Skeletal muscle tissue (tissue), 3 donors: ENCODE measurements at regions not wholly inside any gene's neighbourhood (a gene's known extent, or its start where the extent isn't known, plus 50 kb on each side); places are given as distances from the start of the nearest gene placed in this dataset.

ENCODE experiments used
- H3K27ac ChIP-seq: one replicate; pipeline ENCODE4 v1.7.0; 2013; ENCODE audit warnings: mild to moderate bottlenecking, low read depth, low read length, inconsistent platforms
- H3K27me3 ChIP-seq, 3 donors: one replicate each; pipeline ENCODE4 v1.7.0; 2013; ENCODE audit warnings: low read length in 3 of 3; ENCODE audit not compliant: control insufficient read depth in 3 of 3, insufficient read depth in 3 of 3
- H3K36me3 ChIP-seq, 3 donors: one replicate each; pipeline ENCODE4 v1.7.0; 2013; ENCODE audit warnings: low read length in 3 of 3; ENCODE audit not compliant: control insufficient read depth in 3 of 3, insufficient read depth in 3 of 3
- H3K4me1 ChIP-seq, 3 donors: one replicate each; pipeline ENCODE4 v1.7.0; 2013; ENCODE audit warnings: low read length in 3 of 3, mild to moderate bottlenecking in 3 of 3; ENCODE audit not compliant: control insufficient read depth in 3 of 3, insufficient read depth in 3 of 3
- H3K4me3 ChIP-seq, 3 donors: one replicate each; pipeline ENCODE4 v1.7.0; 2013; ENCODE audit warnings: low read length in 3 of 3
- H3K9ac ChIP-seq, 3 donors: one replicate each; pipeline ENCODE4 v1.7.0; 2013; ENCODE audit warnings: low read length in 3 of 3, mild to moderate bottlenecking in 3 of 3, moderate library complexity in 2 of 3, low read depth in 1 of 3
- H3K9me3 ChIP-seq, 3 donors: one replicate each; pipeline ENCODE4 v1.7.0; 2013; ENCODE audit warnings: low read length in 3 of 3; ENCODE audit not compliant: control insufficient read depth in 3 of 3
- donor health status: Osteomylitis.

DNA sequence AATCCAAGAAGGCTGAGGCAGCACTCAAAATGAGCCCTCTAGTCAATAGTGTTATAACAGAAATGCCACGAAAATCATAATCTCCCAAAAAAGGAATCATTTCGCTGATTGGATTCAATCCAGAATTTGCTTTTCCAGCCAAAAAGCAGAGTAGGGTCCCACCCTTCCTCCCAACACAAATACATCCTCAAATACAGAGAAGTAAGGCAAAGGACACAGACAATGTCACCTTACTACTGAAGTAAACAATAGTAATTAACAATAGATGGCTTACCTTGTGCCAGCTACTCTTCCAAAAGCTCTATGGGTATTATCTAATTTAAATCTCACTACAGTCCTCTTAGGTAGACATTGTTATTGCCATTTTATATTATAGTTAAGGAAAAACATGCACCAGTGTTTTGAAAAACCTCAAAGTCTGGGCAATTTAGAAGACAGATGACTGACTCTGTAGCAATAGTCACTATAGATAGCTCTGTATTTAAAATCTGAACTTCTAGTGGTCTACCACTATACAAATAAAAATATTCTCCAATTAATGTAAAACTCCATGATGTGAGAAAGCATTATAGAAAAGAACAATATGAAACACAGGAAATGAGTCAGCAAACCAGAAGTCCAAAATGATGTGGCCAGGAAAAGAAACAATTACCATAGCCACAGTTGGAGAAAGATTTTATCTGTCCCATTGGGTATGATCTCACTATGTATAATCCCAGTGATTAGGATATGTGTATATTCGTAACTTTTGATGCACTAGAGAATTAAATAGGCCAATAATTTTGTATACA lies 305.0 kb upstream of the ERBB4 start:
- no peak overlapping the region for H3K27ac ChIP-seq
- H3K36me3 ChIP-seq = no peaks in the 10 kb centered on the region
- H3K9ac ChIP-seq = no peak overlapping the region
- no peaks in the 10 kb centered on the region for H3K9me3 ChIP-seq
- H3K27me3 ChIP-seq = no peaks in the 10 kb centered on the region
- H3K4me3 ChIP-seq = no peak overlapping the region
- no peaks in the 10 kb centered on the region for H3K4me1 ChIP-seq

DNA sequence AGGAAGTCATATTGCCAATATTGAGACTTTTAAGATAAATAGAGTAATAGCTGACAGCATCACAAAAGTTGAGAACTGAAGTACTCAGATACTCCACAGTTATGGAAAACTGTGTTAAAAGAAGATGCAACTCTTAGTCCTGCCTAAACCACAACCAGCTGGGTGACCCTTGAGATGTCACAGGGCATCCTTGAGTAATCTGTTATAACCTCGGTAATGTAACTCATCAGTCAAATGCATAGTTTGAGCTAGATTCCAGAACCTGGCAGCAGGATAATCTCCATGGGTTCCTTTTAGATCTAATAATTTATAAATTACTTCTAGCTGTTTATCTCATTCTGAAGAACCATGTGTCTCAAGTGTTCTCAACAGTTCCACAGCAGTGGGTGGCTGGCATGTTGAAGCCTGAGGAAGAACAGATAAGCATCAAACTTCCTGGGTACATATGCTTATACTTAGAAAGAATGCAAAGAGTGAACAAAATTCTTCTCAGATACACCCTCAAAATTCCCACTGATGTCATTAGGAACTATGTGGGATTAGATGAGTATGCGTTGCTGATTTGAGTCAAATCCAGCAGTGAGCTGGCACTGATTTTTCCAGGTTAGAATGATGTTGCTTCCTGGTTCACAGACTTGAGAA lies 304.1 kb upstream of the ERBB4 start:
- no peak overlapping the region for H3K4me3 ChIP-seq
- no peaks in the 10 kb centered on the region for H3K9me3 ChIP-seq
- H3K9ac ChIP-seq = no peak overlapping the region
- no peaks in the 10 kb centered on the region for H3K4me1 ChIP-seq
- H3K27me3 ChIP-seq = no peaks in the 10 kb centered on the region
- no peaks in the 10 kb centered on the region for H3K36me3 ChIP-seq
- no peak overlapping the region for H3K27ac ChIP-seq

DNA sequence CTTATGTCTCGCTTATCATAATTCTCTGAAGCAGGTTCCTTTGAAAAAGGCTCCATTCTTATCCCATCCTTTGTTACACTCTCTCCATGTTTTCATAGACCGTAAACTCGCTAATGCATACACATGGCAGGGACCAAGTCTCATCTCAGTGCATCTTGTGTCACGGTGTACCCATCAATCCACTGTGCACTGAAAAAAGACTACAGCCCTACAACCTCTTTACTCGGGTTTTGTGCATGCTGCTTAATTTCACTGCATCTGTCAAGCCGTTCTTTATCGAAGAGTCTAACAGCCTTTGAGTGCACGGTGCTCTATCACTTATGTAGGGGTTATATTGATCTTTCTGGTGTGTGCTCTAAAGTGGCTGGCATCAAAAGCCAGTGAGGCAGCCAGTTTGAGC lies 302.9 kb upstream of the ERBB4 start:
- Histone ChIP-seq H3K9me3 (no peaks in the 10 kb centered on the region), H3K36me3 (no peaks in the 10 kb centered on the region), H3K4me1 (no peaks in the 10 kb centered on the region), H3K9ac (no peak overlapping the region), H3K27me3 (no peaks in the 10 kb centered on the region), H3K27ac (no peak overlapping the region), H3K4me3 (no peak overlapping the region)

DNA sequence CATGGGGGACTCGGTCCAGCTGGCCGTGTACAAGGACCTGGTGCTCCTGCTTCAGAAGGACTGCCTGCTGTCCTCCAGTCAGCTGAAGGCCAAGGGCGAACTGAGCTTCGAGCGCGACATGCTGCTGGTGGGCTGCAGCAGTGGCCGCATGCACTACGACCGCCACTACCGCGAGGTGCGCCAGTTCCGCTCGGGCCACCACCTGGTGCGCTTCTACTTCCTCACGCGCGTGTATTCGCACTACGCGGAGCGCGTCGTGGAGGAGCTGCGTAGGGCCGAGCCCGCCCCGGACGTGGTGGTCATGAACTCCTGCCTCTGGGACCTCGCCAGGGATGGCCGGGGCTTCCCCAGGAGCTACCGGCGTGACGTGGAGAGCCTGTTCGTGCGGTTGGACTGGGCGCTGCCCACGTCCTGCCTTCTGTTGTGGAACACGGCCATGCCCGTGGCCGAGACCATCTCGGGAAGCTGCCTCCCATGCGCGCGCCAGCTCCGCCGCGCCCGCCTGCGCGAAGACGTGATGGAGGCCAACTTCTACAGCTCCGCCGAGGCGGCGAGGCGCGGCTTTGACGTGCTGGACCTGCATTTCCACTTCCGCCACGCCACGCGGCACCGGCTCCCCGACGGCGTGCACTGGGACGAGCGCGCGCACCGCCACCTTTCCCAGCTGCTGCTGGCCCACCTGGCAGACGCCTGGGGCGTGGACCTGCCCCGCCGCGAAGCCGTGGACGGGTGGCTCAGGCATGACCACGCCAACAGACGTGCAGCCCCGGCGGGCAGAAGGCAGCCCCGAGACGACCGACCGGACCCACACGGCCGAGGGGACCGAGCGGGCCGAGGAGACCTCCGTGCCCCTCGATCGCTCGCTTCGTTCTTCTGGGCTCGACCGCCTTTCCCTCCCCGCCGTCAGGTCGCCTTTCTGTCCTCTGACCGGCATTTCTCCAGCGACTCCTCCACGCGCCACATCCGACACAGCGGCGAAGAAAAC lies 293.9 kb upstream of the ERBB4 start:
- Histone ChIP-seq H3K36me3 (no peaks in the 10 kb centered on the region), H3K27ac (no peak overlapping the region), H3K27me3 (peaks cover 0 to 6% (median 0%) of the 10 kb centered on the region in 3 donors), H3K4me3 (no peak overlapping the region), H3K4me1 (no peaks in the 10 kb centered on the region), H3K9me3 (peaks cover 0 to 8% (median 0%) of the 10 kb centered on the region in 3 donors), H3K9ac (no peak overlapping the region)

DNA sequence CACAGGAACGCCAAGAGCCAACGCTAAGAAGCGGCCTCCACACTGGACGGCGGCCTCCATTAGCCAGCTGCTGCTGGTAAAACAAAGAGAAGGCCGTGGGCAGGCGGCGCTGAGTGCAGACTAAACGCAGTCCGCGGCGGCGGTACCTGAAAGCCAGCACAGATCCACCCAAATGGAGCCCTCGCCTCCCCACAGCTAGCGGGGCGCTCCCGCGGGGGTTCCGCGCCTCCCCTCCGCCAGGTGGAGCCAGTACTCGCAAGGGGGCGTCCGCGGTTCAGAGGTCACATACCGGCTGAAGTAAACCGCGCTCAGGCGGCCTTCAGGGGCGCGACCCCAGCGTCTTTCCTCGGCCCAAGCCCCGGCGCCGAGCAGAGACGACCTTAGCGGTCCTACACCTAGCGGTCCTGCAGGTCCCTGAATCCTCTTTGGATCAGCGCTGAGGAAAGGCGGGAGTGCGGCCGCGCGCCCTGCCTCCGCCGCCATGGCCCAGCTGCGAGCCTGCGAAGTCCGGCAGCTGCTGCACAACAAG lies 293.1 kb upstream of the ERBB4 start:
- peaks cover 0 to 6% (median 0%) of the 10 kb centered on the region in 3 donors for H3K27me3 ChIP-seq
- H3K36me3 ChIP-seq = no peaks in the 10 kb centered on the region
- H3K4me3 ChIP-seq = no peak overlapping the region
- no peak overlapping the region for H3K9ac ChIP-seq
- H3K4me1 ChIP-seq = no peaks in the 10 kb centered on the region
- no peak overlapping the region for H3K27ac ChIP-seq
- H3K9me3 ChIP-seq = peaks cover 0 to 8% (median 0%) of the 10 kb centered on the region in 3 donors

DNA sequence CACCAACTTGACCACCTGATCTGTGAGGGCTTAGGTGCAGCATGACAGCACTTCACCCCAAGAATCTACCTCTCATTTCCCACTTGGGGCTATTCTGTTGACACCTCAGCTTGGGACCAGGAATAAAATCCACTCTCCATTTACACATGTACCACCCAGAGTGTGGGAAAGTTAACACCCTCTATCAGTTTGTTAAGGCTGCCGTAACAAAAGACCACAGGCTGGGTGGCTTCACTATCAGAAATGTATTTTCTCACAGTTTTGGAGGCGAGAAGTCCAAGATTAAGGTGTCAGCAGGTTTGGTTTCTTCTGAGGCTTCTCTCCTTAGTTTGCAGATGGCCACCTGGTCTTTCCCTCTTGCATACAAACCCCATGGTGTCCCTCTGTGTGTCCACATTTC lies 277.7 kb upstream of the ERBB4 start:
- Histone ChIP-seq H3K9ac (no peak overlapping the region), H3K4me3 (no peak overlapping the region), H3K4me1 (no peaks in the 10 kb centered on the region), H3K27ac (no peak overlapping the region), H3K27me3 (no peaks in the 10 kb centered on the region), H3K9me3 (no peaks in the 10 kb centered on the region), H3K36me3 (no peaks in the 10 kb centered on the region)

DNA sequence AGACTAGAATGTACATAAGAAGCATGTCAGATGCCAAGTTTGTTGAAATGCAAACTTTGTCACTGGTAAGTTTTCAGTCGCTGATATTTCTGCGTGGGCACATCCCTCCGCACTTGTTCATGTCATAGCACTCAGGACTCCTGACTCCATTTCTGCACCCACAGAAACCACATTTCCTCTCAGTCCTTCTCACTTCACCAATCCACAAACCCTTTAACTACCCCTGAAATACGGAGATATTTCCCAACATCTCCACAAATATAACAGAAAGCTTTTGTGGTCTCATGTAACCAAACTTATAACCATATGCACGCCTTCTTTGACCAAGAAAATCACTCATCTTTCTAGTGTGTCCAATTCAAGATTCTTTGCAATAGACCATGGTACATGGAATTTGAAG lies 276.9 kb upstream of the ERBB4 start:
- Histone ChIP-seq H3K4me1 (no peaks in the 10 kb centered on the region), H3K4me3 (no peak overlapping the region), H3K36me3 (no peaks in the 10 kb centered on the region), H3K9me3 (no peaks in the 10 kb centered on the region), H3K27me3 (no peaks in the 10 kb centered on the region), H3K9ac (no peak overlapping the region), H3K27ac (no peak overlapping the region)

DNA sequence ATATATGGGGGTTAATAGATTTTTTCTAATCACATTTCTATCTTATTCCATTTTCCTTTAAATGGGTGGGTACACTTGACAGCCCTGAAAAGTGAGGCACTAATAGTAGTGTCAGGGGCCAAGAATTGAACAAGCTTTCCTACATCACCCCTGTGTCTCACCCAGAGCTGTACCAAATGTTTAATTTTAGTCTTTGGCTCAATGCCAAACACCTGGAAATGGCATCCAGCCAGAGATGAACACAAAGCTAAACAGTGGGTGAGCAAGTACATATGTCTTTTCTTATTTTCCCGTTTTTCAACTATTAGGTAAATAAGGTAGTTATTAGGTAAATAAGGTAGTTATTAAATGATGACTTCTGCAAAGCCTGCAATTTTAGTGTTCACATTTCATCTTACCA lies 276.3 kb upstream of the ERBB4 start:
- Histone ChIP-seq H3K4me1 (no peaks in the 10 kb centered on the region), H3K27ac (no peak overlapping the region)

DNA sequence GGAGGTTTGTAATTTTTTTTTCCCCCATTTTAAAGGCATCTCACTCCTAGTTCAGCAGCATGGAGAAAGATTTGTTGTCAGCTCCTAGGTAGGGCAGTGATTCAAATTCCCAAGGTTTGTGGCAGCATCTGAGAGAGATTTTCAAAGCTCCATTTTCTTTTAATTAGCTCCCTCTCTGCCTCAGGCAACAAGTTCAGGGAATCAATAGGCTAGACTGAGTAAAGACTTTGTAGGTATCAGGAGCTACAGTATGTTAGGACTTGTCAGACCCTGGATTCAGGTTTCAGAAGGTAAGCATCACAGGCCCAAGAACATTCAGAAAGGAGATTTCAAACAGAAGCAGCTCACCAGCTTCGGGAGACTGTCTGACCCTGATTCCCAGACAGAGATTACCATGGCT lies 273.3 kb upstream of the ERBB4 start:
- Histone ChIP-seq H3K4me1 (no peaks in the 10 kb centered on the region), H3K4me3 (no peak overlapping the region), H3K27ac (no peak overlapping the region), H3K9me3 (no peaks in the 10 kb centered on the region), H3K9ac (no peak overlapping the region), H3K36me3 (no peaks in the 10 kb centered on the region), H3K27me3 (no peaks in the 10 kb centered on the region)

More for the DNA sequence above, 276.3 kb upstream of the ERBB4 start:
- Histone ChIP-seq H3K36me3 (no peaks in the 10 kb centered on the region), H3K9me3 (no peaks in the 10 kb centered on the region), H3K9ac (no peak overlapping the region), H3K4me3 (no peak overlapping the region), H3K27me3 (no peaks in the 10 kb centered on the region)
